Neural progenitor cell (in vitro differentiated cells): ENCODE measurements at regions not wholly inside any gene's neighbourhood (a gene's known extent, or its start where the extent isn't known, plus 50 kb on each side); places are given as distances from the start of the nearest gene placed in this dataset.

ENCODE experiments used
- EZH2 ChIP-seq: fragments of 200-600 bp; sonication (generic); IDR thresholded peaks from 2 replicates; pipeline ENCODE4 v1.6.1; 2017; ENCODE audit warnings: antibody characterized with exemption, mild to moderate bottlenecking, moderate library complexity
- EZH2phosphoT487 ChIP-seq: fragments of 200-600 bp; sonication (generic); IDR thresholded peaks from 2 replicates; pipeline ENCODE4 v1.6.1; 2017; ENCODE audit warnings: antibody characterized with exemption
- TF ChIP-seq, protein P1 (sequence below): fragments of 200-600 bp; sonication (generic); IDR thresholded peaks from 2 replicates; pipeline ENCODE4 v1.5.1; 2017; ENCODE audit warnings: antibody characterized with exemption, mild to moderate bottlenecking

DNA sequence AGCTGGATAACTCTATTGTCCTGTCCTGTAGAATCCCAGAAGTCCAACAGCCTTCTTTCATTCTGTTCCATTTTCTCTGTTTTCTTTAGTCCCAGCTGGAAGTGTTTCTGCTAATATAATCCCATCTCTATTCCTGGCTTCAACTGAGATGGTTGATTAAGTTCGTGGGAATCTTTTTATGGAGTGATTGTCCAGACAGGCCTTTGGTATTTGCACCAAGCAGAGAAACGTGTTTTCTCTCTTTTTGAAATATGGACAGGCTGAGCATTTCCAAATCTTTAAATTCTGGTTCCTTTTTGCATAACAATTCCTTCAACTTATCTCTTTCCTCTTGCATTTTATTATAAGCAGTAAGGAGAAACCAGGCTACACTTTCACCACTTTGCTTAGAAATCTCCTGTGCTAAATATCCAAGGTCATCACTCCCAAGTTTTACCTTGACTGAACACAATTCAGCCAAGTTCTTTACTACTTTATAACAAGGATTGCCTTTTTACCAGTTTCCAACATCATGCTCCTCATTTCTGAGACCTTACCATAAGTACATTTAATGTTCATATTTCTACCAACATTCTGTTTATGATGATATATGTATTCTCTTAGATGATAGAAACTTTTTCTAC, 108.8 kb downstream of the ZFP36L2 start:
- TF ChIP-seq EZH2 (no peak), EZH2phosphoT487 (no peak)
- TF ChIP-seq, protein P1, sequence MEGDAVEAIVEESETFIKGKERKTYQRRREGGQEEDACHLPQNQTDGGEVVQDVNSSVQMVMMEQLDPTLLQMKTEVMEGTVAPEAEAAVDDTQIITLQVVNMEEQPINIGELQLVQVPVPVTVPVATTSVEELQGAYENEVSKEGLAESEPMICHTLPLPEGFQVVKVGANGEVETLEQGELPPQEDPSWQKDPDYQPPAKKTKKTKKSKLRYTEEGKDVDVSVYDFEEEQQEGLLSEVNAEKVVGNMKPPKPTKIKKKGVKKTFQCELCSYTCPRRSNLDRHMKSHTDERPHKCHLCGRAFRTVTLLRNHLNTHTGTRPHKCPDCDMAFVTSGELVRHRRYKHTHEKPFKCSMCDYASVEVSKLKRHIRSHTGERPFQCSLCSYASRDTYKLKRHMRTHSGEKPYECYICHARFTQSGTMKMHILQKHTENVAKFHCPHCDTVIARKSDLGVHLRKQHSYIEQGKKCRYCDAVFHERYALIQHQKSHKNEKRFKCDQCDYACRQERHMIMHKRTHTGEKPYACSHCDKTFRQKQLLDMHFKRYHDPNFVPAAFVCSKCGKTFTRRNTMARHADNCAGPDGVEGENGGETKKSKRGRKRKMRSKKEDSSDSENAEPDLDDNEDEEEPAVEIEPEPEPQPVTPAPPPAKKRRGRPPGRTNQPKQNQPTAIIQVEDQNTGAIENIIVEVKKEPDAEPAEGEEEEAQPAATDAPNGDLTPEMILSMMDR: no peak
